HG02610 (cell line): ENCODE measurements at regions not wholly inside any gene's neighbourhood (a gene's known extent, or its start where the extent isn't known, plus 50 kb on each side); places are given as distances from the start of the nearest gene placed in this dataset.

ENCODE experiments used
- ATAC-seq: cut with Tn5 transposase; IDR thresholded peaks from one replicate; pipeline ENCODE4 v1.9.1; 2021; ENCODE audit warnings: mild to moderate bottlenecking, moderate library complexity; ENCODE audit not compliant: unreplicated experiment

DNA sequence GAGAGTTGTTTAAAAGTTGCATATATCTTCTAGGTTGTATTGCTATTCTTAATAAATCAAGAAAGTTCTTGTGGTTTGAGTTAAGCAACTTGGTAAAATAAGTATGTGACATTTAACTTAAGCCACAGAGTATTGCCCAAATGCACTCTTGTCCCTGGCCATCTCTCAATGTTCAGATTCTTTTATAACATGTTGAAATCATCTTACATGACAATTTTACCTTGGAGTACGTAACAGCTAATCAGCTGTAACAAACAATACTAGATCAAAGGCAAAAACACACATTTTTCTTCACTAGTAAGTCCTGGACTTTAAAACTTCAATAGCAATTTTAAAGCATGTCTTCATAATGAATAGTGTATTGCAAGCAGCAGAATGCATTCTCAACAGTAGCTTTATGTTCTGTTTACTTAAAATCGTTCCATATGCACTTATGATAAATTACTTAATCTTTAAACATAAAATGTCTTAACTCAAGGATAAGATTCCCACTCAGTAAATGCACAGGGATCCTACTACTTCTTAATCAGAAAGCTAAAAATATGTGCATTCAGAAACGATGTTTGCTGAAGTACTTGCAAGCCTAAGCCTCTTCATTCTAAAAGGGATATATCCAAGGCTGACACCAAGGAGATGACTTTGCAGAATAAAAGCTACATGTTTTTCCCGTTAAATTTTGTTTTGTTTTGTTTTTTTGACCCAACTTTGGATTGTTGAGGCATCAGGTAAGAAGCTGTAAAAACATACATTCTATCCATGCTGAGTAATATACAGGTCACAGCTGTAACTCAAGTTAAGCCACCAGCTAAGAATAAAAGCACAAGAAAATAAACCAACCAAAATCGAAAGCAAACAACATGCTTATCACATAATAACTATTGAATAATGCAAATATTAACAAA, 86.1 kb upstream of the NFIB start:
- ATAC-seq, result no peak

DNA sequence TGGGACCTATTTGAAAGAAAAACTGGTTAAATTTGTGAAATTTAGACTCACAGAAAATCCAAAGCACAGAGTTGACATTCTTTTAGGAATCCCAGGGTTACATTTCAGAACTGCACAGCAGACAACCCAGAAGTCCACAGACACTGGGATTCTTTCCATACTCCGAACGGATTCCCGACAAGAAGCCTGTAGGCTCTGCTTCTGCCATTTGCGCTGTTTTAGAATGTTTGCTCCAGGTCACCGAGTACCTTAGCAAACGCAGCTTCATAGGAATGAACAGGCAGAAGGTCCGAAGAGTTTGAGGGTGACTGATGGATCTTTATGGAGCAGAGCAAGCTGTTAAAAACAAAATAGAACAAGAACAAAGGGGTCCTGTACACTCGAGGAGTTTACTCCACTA, 84.5 kb upstream of the NFIB start:
- ATAC-seq, result no peak

DNA sequence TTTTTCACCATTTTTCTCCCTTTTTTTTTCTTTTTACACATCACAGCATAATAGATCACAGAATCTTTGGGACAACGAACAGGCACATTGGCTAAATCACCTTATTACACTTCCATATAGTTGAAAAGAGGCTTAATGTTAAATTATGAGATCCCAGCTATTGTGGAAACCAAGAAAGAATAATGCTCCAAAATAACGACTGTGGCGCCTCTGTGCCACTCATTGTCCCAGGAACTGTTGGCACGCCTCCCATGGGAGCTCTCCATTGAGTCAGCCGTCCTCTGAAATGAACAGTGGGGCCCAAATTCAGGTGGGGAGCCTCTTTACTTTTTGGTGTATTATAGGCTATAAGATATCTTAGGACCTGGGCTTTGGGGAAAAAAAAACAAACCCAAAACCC, 82.2 kb upstream of the NFIB start:
- no peak for ATAC-seq

DNA sequence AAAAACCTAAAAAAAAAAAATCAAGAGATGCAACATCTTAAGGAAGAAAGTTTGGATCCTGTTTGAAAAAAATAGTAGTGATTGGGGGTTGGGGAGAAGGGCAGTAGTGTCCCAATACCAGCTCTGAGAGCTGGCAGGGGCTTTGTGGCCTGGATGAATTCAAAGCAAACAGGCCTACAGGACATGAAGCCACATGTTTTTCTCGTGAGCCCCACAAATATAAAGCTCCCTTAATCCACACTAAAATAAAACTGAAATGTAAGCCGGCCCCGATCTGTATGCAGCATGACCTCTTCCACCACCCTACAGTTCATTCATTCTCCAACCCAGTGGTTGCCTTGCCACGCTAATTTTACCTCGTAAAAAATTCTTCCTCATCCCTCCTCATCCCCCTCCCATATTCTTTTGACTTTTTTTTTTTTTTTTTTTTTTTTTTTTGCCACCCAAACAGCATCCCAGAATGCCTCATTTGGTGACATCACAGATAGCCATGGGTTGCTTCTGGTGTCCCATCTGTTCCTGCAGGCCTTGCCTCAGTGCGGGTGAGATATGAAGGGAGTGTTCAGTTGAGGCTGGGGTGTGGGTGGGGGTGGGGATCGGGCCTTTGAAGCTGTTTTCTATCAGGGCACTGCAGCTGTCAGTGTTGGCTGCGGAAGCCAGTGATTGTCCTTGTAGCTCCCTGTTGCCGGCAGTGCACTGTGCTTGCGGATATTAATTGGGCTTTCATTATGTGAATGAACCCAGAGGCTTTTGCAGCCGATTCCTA, 81.6 kb upstream of the NFIB start:
- ATAC-seq, result no peak

- no peak for ATAC-seq
Observed at GRCh38 chr9:14393418-14393817, 79.5 kb upstream of the NFIB start.

DNA sequence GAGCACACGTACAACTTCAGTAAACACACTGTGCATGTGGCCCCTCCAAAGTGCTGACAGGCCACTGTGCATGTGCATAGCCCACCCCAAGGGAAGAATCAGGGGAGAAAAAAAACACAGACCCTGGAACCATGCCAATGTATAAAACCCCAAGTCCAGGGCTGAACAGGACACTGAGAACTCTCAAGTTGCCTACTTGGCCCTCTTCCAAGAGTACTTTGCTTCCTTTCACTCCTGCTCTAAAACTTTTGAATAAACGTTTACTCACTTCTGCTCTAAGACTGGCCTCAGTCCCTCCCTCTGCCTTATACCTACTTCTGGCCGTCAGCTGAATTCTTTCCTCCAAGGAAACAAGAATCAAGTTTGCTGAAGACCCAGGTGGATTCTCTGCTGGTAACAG, 77.7 kb upstream of the NFIB start:
- ATAC-seq, result no peak

- ATAC-seq, result no peak
Observed at GRCh38 chr9:14389657-14390056, 75.7 kb upstream of the NFIB start.

DNA sequence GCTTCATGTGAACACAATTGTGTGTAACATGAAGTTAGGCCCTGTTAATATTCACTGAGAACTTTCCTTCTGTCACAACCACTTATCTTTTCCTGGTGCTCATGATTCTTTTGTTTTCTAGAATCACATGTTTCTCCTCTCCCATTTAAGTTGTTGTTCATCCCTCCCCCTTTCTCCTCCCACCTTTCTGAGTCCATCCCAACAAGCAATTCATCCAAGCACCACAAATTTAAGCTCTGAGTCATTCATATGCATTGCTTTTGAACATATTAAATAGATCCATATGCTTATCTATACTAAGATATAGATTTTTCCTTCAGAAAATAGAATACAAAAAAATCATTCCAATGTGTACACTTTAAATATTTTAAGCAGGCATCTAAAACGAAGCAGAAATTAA, 75.2 kb upstream of the NFIB start:
- no peak for ATAC-seq

DNA sequence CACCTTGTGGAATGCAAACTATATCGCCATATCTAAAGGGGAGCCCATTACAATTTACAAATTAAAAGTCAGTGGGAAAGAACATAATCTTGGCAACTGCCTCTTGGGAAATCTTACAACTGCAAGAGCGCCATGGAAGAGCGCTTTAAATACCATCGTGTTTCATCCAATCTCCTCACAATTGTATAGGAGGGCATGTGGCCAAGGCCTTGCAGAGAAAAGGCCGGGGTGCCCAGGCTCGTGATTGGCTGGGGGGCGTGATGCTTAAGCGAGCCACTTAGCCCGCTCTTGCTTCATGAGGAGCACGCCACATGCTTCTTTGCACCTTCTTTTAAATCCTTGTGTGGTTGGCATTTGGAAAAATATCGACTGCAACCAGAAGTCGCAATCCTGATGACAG, 69.8 kb upstream of the NFIB start:
- ATAC-seq, result no peak

DNA sequence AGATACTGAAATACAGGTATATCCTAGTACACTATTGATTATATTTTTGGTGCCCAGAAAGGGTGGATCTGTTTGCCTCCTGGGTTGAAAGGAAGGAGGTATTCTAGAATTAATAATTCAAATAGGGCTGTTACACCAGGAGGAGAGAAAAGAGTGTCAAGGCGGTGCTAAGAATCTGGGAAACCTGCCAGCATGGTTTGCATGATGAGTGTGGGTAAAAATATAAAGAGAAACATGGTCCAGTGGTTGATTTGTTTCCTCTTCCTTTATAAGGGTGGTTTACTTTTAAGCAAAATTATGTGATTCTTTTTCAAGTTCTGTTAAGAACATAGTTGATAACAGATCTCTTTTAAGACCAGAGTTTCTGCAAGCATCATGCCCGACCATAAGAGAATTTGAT, 69.4 kb upstream of the NFIB start:
- no peak for ATAC-seq

GRCh38 chr9:14380061-14380836, 66.3 kb upstream of the NFIB start:
- ATAC-seq, result peak; percentile 44

DNA sequence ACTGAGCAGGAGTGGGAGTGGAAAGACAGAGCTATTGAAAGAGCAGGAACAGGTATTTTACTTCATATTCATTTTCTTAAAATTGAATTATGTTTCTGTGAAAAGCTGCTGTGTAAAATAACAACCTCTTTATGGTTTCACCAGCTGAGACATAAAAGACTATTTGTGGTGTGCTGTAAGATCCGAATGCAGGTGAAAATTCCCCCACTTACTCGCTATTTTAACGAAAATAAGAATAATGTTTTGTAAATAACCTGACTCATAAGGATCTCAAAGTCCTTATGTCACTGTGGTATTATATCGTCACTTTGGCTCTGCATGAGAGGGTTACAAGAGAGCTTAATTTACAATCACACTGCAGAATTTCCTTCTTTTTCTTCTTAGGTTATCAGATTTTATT, 65.3 kb upstream of the NFIB start:
- peak; percentile 76 for ATAC-seq

GRCh38 chr9:14373706-14374105, 59.8 kb upstream of the NFIB start:
- ATAC-seq, result no peak

GRCh38 chr9:14373336-14373666, 59.4 kb upstream of the NFIB start:
- no peak for ATAC-seq

- ATAC-seq, result no peak
Observed at GRCh38 chr9:14372437-14373335, 58.7 kb upstream of the NFIB start.

GRCh38 chr9:14369011-14369410, 55.1 kb upstream of the NFIB start:
- no peak for ATAC-seq

GRCh38 chr9:14366076-14366475, 52.1 kb upstream of the NFIB start:
- no peak for ATAC-seq

DNA sequence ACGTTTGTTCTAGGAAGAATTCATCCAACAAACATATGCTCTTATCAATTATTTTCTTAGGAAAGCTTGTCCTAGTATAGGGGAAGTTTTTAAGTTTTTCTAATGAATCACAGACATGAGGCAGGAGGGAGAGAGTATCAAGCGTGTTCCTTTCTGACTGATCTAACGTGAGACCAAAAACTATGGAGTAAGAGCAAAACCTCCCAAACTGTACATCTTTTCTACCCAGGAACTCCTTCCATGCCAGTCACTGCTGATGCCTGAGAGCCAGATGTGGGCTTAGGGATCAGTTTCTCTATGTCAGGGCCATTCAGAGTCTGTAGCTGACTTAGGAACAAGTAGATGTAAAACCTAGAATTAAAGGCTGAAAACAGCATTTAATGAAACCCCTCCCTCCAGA, 51.7 kb upstream of the NFIB start:
- ATAC-seq, result no peak
